OCI-LY1 (cell line): ENCODE measurements at regions not wholly inside any gene's neighbourhood (a gene's known extent, or its start where the extent isn't known, plus 50 kb on each side); places are given as distances from the start of the nearest gene placed in this dataset.

Experiments
- H2AFZ ChIP-seq: fragments of 200-600 bp; sonication (generic), shearing (Covaris generic); 2 replicates; pipeline ENCODE4 v1.6.0; 2014; ENCODE audit warnings: antibody characterized with exemption, mild to moderate bottlenecking, low read length
- H3F3A ChIP-seq: fragments of 200-600 bp; sonication (generic), shearing (Covaris generic); 2 replicates; pipeline ENCODE4 v1.6.0; 2014; ENCODE audit warnings: mild to moderate bottlenecking, antibody characterized with exemption, low read length, moderate library complexity; ENCODE audit not compliant: insufficient read depth
- H3K27ac ChIP-seq: fragments of 200-600 bp; sonication (generic); 2 replicates; pipeline ENCODE4 v1.5.1; 2014; ENCODE audit warnings: low read length, mixed run types, mild to moderate bottlenecking, low read depth; ENCODE audit not compliant: poor library complexity, severe bottlenecking
- H3K27me3 ChIP-seq: fragments of 200-600 bp; sonication (generic); 2 replicates; pipeline ENCODE4 v1.6.0; 2014; ENCODE audit warnings: antibody characterized with exemption, mild to moderate bottlenecking, low read length, moderate library complexity; ENCODE audit not compliant: insufficient read depth
- H3K36me3 ChIP-seq: fragments of 200-600 bp; sonication (generic); 2 replicates; pipeline ENCODE4 v1.6.1; 2014; ENCODE audit warnings: mild to moderate bottlenecking, antibody characterized with exemption, low read length, moderate library complexity, mixed read lengths; ENCODE audit not compliant: insufficient read depth
- H3K4me1 ChIP-seq: fragments of 200-600 bp; sonication (generic); 2 replicates; pipeline ENCODE4 v1.5.1; 2014; ENCODE audit warnings: mild to moderate bottlenecking, low read length, moderate library complexity; ENCODE audit not compliant: insufficient read depth, severe bottlenecking
- H3K4me2 ChIP-seq: fragments of 200-600 bp; sonication (generic), shearing (Covaris generic); 2 replicates; pipeline ENCODE4 v1.6.1; 2014; ENCODE audit warnings: low read length
- H3K4me3 ChIP-seq: fragments of 200-600 bp; sonication (generic); 2 replicates; pipeline ENCODE4 v1.5.1; 2014; ENCODE audit warnings: low read length, low read depth, mild to moderate bottlenecking, mixed read lengths; ENCODE audit not compliant: poor library complexity, severe bottlenecking
- H3K79me2 ChIP-seq: fragments of 200-600 bp; shearing (Covaris generic); 2 replicates; pipeline ENCODE4 v1.6.1; 2016; ENCODE audit warnings: mixed run types, low read length, mixed read lengths; ENCODE audit not compliant: insufficient read depth
- H3K9ac ChIP-seq: fragments of 200-600 bp; sonication (generic), shearing (Covaris generic); 2 replicates; pipeline ENCODE4 v1.6.1; 2014; ENCODE audit warnings: mild to moderate bottlenecking, low read length, mixed read lengths
- H3K9me2 ChIP-seq: fragments of 200-600 bp; sonication (generic), shearing (Covaris generic); 2 replicates; pipeline ENCODE4 v1.6.1; 2014; ENCODE audit warnings: low read depth, mild to moderate bottlenecking, low read length, mixed read lengths
- H3K9me3 ChIP-seq: fragments of 200-600 bp; shearing (Covaris generic); 2 replicates; pipeline ENCODE4 v1.6.1; 2014; ENCODE audit warnings: low read length, mixed read lengths
- H4K20me1 ChIP-seq: fragments of 200-600 bp; sonication (generic), shearing (Covaris generic); 2 replicates; pipeline ENCODE4 v1.6.0; 2016; ENCODE audit warnings: mild to moderate bottlenecking, low read length; ENCODE audit not compliant: insufficient read depth
- EZH2 ChIP-seq: fragments of 200-600 bp; sonication (generic), shearing (Covaris generic); IDR thresholded peaks from 2 replicates; pipeline ENCODE4 v1.8.0; 2017; ENCODE audit warnings: borderline replicate concordance, mixed run types, mild to moderate bottlenecking, antibody characterized with exemption, low read length, moderate library complexity, mixed read lengths
- TF ChIP-seq, protein P1 (sequence below): fragments of 200-600 bp; sonication (generic), shearing (Covaris generic); IDR thresholded peaks from 2 replicates; pipeline ENCODE4 v1.5.1; 2017; ENCODE audit warnings: mild to moderate bottlenecking, antibody characterized with exemption, low read length, moderate library complexity, mixed read lengths

- Histone ChIP-seq H3K36me3 (no peaks in the 10 kb centered on the region), H3K9me3 (no peaks in the 10 kb centered on the region), H3K4me1 (no peaks in the 10 kb centered on the region), H4K20me1 (no peaks in the 10 kb centered on the region), H3K27me3 (no peaks in the 10 kb centered on the region), H3K4me3 (no peak overlapping the region), H3K9me2 (no peaks in the 10 kb centered on the region), H2AFZ (no peak overlapping the region), H3K9ac (no peak overlapping the region), H3K4me2 (no peak overlapping the region), H3K79me2 (no peaks in the 10 kb centered on the region), H3F3A (no peaks in the 10 kb centered on the region), H3K27ac (no peak overlapping the region)
- TF ChIP-seq EZH2: no peak
- TF ChIP-seq, protein P1, sequence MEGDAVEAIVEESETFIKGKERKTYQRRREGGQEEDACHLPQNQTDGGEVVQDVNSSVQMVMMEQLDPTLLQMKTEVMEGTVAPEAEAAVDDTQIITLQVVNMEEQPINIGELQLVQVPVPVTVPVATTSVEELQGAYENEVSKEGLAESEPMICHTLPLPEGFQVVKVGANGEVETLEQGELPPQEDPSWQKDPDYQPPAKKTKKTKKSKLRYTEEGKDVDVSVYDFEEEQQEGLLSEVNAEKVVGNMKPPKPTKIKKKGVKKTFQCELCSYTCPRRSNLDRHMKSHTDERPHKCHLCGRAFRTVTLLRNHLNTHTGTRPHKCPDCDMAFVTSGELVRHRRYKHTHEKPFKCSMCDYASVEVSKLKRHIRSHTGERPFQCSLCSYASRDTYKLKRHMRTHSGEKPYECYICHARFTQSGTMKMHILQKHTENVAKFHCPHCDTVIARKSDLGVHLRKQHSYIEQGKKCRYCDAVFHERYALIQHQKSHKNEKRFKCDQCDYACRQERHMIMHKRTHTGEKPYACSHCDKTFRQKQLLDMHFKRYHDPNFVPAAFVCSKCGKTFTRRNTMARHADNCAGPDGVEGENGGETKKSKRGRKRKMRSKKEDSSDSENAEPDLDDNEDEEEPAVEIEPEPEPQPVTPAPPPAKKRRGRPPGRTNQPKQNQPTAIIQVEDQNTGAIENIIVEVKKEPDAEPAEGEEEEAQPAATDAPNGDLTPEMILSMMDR: no peak
These were observed 86.4 kb upstream of the CDH6 start for GRCh38 chr5:31107091-31107518.

DNA sequence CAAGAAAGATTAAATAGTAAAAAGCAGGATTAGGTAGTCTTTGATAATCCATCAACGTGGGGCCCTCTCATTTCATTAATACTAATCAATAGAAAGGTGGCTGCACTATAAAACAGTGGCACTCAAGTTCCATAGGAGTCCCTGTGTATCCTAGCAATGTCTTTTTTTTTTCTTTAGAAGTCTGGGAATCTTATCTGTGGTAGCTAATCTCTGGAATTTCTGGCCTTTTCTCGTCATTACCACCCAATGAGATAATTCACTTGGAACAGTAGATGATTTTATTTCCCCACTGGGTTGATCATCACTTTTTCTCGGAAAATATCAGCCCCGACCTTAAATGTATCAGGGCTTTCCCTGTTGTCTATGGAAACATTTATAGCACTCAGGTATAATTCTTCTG lies 86.8 kb upstream of the CDH6 start:
- H3K4me3 ChIP-seq: no peak overlapping the region
- H3K9me3 ChIP-seq: no peaks in the 10 kb centered on the region
- no peak overlapping the region for H3K4me2 ChIP-seq
- no peaks in the 10 kb centered on the region for H4K20me1 ChIP-seq
- no peak overlapping the region for H3K27ac ChIP-seq
- H3F3A ChIP-seq: no peaks in the 10 kb centered on the region
- no peaks in the 10 kb centered on the region for H3K79me2 ChIP-seq
- H3K36me3 ChIP-seq: no peaks in the 10 kb centered on the region
- no peaks in the 10 kb centered on the region for H3K4me1 ChIP-seq
- no peaks in the 10 kb centered on the region for H3K27me3 ChIP-seq
- H3K9ac ChIP-seq: no peak overlapping the region
- TF ChIP-seq, protein P1: no peak
- no peak for TF ChIP-seq EZH2
- no peak overlapping the region for H2AFZ ChIP-seq
- H3K9me2 ChIP-seq: no peaks in the 10 kb centered on the region

DNA sequence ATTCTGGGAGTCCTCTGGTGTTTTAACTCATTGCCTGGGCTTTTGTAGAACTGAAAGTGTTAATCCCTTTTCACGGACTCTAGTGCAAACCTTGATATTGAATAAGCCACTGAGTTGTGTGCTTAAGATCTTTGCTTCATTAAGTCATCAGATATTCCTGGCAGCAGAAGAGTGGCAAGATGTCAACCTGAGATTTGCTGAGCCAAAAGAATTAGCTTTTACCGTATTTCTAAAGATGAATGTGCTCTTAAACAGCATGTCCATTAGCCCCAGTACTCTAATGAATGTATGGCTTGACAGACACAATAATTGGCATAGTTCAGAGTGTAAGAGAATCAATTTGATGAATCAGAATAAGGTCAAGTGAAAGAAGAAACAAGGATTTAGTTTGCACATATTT lies 87.2 kb upstream of the CDH6 start:
- Histone ChIP-seq H3F3A (no peaks in the 10 kb centered on the region), H3K9me3 (no peaks in the 10 kb centered on the region), H3K79me2 (no peaks in the 10 kb centered on the region), H3K4me3 (no peak overlapping the region), H3K27me3 (no peaks in the 10 kb centered on the region), H3K27ac (no peak overlapping the region), H3K4me1 (no peaks in the 10 kb centered on the region), H2AFZ (no peak overlapping the region), H4K20me1 (no peaks in the 10 kb centered on the region), H3K36me3 (no peaks in the 10 kb centered on the region), H3K9ac (no peak overlapping the region), H3K4me2 (no peak overlapping the region), H3K9me2 (no peaks in the 10 kb centered on the region)
- no peak for TF ChIP-seq EZH2

DNA sequence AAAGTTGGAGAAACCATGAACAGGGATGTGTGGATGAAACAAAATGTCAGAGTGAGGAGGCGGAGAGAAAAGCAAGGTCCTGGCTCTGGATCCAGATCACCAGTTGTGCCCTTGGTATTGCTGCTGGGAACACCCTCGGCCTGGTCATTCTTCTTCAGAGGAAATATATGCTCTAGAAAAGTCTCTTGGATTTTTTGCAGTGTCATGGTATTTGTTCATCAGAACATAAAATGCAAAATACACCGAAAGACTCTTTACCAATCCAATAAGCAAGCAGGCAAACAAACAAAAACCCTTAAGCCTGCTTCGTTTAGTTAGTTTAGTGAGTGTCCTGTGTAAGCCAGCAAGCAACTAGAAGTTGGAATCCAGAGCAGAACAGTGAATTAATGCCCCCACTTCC lies 88.7 kb upstream of the CDH6 start:
- no peaks in the 10 kb centered on the region for H4K20me1 ChIP-seq
- H3K9me2 ChIP-seq: no peaks in the 10 kb centered on the region
- H2AFZ ChIP-seq: no peak overlapping the region
- H3K27me3 ChIP-seq: no peaks in the 10 kb centered on the region
- H3K36me3 ChIP-seq: no peaks in the 10 kb centered on the region
- no peak overlapping the region for H3K9ac ChIP-seq
- no peak overlapping the region for H3K4me2 ChIP-seq
- no peak overlapping the region for H3K27ac ChIP-seq
- no peaks in the 10 kb centered on the region for H3K9me3 ChIP-seq
- no peak for TF ChIP-seq EZH2
- TF ChIP-seq, protein P1: no peak
- no peaks in the 10 kb centered on the region for H3K79me2 ChIP-seq
- H3K4me1 ChIP-seq: no peaks in the 10 kb centered on the region
- H3F3A ChIP-seq: no peaks in the 10 kb centered on the region
- H3K4me3 ChIP-seq: no peak overlapping the region
